Right lung (tissue), 2 donors: ENCODE measurements at regions not wholly inside any gene's neighbourhood (a gene's known extent, or its start where the extent isn't known, plus 50 kb on each side); places are given as distances from the start of the nearest gene placed in this dataset.

ENCODE experiments used
- DNase-seq, 2 donors: peaks; one replicate each; pipeline ENCODE4 v3.0.0-alpha.2; 2013

DNA sequence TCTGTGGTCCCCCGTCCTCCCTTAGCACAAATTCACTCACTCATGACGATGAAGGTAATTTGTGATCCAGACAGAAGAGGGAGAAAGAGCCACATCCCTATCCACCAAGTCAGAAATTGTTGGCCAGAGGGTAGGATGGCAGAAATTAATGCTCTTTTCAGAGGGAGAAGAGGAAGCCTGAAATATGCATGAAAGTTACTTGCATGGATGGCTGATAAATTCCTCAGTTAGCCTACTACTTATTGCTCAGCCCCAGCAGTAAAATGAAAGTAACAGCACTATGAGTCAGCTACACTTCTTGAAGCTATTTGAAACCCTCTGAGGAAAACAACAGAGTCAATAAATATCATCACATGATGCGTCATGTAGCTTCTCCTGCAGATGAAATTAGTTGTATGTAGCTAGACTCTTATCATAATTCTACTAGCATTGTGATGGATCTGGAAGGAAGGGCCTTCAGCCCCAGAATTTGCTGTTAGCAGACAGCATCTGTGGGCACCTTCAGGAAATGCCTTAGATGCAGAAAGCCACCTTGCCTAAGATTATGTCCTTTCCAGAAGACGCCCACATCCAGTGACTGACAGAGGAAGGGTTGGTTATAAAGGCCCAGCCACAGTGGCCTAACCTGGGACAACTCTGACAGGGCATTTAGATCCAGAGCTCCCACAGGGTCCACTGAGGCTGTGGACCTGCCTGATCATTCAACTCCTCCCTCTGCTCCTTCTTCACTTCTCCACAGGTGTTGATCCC, 81.2 kb upstream of the CCDC112 start:
- DNase-seq = no peak

DNA sequence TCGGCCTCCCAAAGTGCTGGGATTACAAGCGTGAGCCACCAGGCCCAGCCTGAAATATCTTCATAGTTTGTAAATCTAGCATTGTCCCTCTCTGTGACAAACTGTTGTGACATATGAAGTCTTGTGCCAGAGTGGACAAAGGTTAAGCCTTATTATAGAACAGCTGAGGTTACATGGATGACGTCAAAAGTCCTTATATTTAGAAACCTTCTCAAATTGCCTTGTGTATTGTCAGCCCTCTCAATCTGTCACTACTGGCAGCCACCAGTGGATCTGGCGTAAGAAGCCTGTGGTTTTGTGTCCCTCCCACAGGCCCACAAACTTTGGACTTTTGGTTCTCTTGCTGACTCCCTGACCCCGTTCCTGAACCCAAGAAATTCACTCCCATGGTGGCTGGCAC, 79.4 kb upstream of the CCDC112 start:
- DNase-seq = no peak

DNA sequence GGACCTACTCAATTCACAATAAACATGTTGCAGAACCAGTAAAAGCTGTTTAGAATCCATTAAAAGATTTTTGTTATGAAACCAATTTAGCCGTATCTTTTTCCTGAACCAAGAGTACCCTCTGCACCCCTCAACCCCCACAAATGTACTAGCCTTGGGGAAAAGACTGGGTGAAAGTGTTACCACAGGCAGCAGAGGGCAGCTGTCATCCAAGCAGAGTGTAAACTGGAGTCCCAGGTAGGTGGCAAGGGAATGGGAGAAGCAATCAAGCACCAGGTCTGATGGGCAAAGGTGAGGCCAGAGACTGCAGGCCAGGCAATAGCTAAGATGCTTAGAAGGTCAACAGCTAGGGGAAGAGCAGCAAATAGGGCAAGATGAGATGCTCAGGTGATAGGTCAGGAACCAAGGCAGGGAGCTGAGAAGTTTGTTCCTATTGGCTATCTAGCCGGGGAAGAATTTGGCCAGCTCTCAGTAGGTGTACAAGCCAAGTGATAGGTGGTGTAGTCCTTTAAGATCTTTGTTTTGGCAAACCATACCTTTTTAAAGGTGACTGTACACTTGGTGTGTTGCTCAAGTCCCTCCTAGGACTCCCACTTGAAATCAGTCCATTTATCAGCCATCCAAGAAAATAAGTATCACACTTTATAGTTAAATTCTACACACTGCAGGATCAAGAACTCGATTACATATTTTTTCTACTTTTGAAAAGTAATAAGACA, 77.8 kb upstream of the CCDC112 start:
- no peak for DNase-seq

DNA sequence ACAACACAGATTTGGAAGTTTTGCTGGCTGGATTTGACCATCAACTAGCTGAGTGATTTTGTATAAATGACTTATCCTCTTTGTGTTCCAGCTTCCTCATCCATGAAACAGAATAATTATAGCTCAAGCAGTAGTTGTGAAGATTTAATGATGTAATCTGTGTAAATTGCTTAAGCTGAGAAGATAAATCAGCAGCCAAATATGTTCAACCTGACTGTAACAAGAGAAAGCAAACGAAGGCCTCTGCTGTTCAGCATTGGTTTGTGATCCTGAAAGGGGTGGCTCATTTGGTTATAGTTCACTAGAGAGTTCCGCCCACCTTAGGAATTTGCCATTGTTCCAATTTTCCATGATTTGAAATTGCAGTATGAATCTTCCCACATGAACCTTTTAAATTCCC, 75.7 kb upstream of the CCDC112 start:
- no peak for DNase-seq

DNA sequence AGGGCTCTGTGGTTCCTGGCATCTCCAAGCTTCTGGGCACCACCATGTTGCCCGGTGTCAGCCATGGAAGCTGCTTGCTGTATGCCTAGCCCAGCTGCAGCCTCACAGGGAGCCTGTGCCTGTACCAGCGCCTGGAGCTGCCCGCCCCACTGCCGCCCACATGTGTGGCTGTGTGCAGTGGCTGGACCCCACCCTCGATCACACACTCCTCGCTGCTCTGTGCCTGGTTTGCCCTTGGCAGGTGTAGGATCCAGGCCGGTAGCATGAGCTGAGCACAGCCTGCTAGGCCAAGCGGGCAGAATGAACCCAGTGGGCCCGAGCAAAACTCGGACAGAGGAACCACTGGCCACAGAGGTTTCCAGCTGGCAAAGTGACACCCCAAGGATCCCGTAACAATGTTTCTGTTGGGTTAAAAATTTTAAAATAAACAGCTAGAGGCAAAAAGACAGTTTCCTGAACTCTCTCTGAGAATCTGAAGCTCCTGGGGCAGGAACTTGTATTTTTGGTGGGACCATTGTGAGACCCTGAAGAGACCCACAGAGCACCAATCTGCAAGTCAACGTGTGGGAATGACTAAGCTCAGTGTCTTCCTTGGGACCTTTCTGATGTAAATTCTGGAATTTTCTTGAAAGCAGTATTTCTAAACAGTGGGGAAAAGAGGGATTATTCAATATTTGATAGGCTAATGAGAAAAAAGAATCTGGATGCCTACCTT, 73.1 kb upstream of the CCDC112 start:
- DNase-seq = no peak

DNA sequence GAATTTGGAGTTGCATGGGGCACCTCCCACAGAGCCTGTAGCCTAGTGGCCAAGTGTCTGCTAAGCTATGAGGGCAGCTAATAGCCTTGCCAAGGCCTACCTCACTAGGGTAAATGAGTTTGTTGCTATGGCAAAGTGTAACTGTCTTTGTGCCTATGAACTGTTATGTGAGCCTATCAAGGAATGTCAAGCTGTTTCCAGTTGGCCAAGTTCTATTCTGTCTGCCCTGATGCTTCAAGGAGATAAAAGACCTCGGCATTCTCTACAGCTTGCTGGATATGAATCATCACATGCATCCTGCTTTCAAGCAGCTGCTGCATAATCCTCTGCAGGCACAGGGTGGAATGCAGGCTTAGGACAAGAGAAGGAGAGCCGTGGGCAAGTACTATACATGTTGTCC, 69.8 kb upstream of the CCDC112 start:
- DNase-seq = no peak

DNA sequence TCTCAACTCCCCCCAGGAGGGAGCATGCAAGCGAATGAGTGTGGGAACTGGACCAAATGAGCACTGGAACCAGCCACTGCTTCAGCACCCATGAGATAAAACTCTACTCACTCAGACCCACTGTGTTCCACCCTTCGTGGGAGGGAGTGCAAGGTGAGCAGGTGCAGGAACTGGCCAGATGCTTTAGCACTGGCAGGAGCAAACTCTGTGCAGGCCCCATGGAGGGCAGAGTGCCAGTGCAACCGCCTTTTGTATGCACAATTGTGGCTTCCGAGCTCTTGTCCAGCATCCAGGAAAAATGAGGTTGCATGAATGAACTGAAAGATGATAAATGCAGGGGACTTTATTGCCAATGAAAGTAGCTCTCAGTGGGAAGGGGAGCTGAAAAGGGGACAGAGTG, 67.4 kb upstream of the CCDC112 start:
- DNase-seq = no peak

DNA sequence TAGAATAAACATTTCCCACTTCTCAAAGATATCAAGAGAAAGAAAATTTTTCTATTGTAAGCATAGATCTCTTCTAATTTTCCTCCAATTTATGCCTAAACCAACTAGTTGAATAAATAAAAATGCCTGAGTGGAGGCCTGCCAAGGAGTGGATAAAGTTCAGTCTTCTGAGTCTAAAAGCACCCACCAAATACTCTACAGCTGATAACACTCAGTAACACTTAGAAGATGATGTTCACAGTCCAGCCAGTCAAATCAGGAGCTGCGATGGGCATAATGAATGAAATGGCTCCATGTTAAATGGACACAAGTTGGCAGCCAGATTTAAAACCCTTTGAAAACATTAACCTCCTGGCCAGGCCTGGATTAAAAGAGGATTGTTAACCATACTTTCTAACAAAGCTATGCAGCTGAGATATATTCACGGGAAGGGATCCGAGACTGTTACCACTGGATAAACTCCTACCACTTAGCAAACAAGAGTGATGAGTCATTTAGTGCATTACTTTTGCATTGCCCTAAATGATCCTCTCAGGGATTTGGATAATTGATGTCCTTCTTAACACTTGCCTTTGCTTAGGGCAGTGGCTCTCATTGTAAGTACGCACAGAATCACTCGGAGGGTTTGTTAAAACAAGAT, 63.7 kb upstream of the CCDC112 start:
- DNase-seq = peak; percentile 21 to 40

DNA sequence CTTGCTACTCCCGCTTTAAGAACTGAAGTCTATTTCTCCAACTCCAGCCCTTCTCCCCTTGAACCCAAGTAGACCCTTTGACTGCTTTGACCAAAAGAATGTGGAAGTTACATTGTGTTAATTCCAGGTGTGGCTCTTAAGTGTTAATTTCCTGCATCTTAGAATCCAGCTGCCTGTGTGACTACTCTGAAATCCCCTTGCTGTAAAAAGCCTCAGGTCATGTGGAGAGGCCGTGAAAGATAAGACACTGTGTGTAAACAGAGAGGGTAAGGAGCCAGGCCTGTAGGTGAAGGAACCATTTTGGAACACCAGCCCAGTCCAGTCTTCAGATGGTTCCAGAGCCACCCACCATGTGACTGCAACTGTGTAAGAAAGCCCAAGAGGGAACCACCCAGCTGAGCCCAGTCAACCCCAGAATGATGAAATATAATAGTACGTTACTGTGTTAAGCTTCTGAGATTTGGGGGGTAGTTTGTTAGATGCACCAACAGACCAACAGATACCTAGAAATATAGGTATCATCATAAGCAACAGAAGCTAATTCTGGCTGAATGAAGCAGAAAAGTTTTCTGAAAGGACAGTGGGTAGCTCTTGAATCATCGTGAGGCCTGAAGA, 59.4 kb upstream of the CCDC112 start:
- no peak for DNase-seq

DNA sequence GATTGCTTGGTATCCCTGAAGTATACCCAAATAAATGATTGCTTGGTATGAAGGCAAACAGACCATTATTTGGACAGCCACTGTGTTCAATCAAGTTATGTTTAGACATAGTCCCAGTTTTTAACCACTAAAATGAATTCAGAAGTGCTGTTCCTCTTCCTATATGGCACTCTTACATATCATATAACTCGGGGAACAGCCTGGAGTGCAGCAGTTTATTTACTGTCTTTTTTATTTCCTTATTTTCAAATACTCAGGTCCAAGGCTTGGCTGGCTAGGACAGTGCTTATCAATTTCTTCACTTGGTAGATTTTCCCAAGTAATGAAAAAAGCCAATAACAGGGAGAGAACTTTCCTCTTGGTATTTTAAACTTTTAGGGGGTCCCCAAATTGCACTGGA, 58.6 kb upstream of the CCDC112 start:
- DNase-seq = no peak

DNA sequence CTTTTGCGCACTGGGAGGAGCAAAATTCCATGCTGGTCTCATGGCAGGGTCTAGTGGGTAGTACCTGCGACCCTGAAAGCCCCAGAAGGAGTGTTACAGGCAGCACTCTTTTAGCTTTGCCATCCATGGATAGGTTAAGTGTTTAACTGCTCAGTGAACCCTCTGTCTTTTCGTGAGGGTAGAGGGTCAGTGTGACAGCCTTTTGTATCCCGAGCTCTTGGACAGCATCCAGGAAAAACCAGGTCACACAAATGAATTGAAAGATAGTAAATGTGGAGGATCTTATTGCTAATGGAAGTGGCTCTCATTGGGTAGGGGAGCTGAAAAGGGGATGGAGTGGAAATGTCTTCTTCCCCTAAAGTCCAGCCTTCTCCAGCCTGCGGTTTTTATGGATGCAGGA, 57.8 kb upstream of the CCDC112 start:
- DNase-seq = no peak

DNA sequence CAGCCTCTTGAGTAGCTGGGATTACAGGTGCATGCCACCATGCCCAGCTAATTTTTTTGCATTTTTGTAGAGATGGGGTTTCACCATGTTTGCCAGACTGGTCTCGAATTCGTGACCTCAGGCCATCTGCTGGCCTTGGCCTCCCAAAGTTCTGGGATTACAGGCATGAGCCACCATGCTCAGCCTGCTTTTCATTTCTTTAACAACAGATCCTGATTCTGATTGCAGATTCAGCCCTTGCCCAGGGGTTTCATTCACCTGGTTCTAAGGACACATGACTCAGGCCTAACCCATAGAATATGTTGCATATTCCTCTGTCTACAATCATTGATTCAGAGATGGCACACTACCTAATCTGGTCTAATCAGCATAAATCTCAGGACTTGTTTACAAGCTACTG, 56.1 kb upstream of the CCDC112 start:
- DNase-seq = no peak

DNA sequence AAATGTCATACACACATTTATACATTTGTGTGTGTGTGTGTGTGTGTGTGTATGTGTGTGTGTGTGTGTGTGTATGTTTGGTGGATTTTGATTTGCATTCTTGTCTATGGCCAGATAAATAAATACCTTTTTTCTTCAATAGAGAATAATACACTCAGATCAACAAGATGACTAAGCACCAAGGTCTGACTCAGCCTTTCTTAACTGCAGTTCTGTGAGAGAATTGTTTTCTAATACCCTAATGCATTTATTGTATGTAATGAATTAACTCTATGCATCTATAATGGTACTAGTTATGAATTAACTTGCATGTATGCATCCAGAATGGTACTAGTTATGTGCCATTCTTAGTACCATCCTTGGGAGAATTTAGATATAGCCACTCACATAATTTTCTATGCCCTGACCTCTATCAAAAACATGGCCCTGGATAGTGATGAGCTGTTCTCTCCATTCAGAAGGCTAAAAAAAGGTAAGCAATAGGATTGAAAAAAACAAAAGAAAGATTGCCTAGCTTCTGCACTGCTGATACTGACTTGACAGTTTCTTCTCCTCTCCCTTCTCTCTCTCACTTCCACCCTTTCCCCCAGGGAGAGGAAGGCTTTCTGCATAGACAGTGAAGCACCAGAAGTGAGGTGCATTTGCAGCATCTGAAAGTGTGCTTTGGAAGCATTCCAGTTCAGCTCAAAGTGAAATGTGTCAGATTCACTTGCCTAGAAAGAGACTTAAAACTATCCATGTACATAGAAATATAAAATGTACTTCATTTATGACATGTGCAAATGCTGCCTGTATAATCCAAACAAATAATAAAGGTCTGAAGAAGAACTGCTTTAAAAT, 55.1 kb upstream of the CCDC112 start:
- no peak for DNase-seq

DNA sequence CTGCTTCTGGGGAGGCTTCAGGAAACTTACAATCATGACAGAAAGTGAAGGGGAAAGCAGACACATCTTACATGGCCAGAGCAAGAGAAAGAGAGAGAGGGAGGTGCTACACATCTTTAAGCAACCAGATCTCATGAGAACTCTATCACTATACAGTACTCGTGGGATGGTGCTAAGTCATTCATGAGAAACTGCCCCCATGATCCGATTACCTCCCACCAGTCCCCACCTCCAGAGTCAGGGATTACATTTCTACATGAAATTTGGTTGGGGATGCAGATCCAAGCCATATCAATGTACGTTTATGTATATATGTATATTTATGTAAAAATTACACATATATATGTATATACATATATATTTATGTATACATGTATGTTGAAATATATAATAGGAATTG, 54.4 kb upstream of the CCDC112 start:
- no peak for DNase-seq

DNA sequence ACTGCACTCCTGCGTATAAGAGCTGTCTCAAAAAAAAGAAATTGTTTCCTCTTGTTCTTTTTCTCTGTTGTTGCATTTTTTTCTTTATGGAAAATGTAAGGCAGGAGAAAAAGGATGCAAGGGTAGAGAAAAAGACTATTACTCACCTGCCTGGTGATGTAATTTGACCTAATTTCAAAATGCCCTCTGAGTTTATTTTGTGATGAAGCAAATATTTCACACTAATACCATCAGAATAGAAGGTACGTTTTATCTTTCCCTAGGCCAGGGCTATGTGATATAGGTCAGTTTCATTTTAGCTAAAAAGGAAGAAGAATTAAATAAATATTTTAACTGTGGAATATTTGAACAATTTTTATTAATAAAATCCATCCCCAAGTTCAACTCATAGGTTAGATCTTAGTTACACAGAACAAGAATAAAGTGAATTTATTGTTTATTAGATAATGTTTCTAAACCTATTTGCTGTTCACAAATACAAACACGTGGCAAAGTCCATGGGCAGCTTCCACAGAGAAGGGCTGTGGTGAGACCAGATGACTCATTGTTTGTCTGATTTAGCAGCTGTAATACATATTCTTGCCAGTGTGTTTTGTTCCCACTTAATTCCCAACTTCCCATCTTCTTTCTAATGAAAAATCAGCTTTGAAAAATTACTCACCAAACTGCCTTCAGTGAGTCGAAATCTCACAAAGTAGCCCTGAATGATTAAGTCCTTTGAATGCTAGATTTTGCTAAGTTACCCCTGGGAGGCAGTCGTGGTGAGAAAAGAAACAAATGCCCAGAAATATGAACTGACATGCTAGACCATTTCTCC, 52.8 kb upstream of the CCDC112 start:
- no peak for DNase-seq

DNA sequence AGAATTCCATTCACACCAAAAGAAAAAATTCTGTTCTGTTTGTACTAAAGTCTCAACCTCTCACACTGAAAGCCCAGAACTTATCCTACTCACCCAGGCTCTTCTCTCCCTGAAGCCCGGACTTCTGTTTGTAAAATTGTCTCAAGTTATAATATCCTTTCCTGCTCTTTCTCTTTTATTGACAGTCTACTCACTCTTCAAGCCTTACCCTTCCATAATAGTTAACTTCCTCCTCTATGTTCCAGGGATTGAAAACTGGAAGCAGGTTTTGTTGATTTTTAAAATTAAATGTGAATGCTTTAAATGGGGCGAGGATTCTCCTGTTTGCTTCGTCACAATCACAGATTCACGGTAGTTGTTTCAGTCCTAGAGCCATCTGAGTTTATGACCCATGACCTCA, 51.7 kb upstream of the CCDC112 start:
- no peak for DNase-seq
